GM18858 (cell line): ENCODE measurements at regions not wholly inside any gene's neighbourhood (a gene's known extent, or its start where the extent isn't known, plus 50 kb on each side); places are given as distances from the start of the nearest gene placed in this dataset.
A peak's percentile ranks its signal among the peaks of the same experiment; 100 is the strongest.

Experiments used
- ATAC-seq: cut with Tn5 transposase; IDR thresholded peaks from one replicate; pipeline ENCODE4 v1.9.1; 2021; ENCODE audit not compliant: unreplicated experiment

DNA sequence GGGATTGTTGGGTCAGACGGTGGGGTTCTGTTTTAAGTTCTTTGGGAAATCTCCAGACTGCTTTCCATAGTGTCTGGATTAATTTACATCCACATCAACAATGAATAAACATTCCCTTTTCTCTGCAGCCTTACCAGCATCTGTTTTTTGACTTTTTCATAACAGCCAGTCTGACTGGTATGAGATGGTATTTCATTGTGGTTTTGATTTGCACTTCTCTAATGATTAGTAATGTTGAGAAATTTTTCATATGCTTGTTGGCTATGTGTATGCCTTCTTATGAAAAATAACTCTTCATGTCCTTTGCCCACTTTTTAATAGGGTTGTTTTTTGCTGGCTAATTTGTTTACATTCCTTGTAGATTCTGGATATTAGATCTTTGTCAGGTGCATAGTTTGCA, 140.8 kb upstream of the CNTN1 start:
- no peak for ATAC-seq

GRCh38 chr12:40552868-40553267, 139.4 kb upstream of the CNTN1 start:
- ATAC-seq = no peak

DNA sequence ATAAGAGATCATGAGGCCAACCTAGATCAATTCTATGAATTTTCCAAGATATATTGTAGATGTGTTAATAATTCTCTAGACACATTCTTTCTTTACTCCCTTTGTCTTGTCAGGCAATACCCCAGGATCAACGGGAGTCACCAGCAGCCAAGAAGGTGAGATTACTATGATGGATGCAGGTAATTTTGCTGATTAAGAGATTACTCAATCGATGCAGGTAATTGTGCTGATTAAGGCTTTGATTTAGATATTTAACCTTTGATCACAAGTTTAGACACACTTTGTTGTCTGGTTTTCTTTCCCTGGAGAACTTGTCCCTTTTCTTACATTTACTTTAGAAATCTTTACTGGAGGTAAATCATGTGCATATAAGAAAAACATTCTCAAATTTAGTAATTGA, 134.3 kb upstream of the CNTN1 start:
- no peak for ATAC-seq

- ATAC-seq = peak; percentile 57
Observed at GRCh38 chr12:40559865-40560264, 132.4 kb upstream of the CNTN1 start.

GRCh38 chr12:40560848-40561247, 131.4 kb upstream of the CNTN1 start:
- ATAC-seq = peak; percentile 29

DNA sequence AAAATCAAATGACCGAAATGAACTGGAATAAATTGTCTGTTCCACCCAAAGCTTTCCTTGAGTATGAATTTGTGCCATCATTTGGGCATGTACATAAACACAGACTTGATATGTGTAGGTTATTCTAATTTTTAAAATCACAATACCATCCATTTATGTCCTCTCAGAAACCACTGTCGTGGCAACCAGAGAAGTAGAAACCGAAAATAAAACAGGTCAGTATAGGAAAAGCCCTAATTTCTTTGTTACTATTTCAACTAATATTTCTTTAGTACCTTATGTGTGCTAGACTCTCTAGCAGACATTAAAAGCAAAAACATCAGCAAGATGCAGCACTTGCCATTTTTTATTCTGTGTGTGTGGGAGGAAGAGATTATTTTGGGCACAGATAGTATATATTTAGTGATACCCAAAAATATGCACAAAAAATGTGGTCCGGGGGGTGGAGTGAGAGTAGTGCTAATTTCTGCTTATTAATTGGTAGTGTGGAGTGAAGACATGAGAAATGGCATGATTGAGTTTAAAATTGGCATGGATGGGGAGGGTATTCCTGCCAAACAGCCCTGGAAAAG, 130.8 kb upstream of the CNTN1 start:
- peak; percentile 49 for ATAC-seq

DNA sequence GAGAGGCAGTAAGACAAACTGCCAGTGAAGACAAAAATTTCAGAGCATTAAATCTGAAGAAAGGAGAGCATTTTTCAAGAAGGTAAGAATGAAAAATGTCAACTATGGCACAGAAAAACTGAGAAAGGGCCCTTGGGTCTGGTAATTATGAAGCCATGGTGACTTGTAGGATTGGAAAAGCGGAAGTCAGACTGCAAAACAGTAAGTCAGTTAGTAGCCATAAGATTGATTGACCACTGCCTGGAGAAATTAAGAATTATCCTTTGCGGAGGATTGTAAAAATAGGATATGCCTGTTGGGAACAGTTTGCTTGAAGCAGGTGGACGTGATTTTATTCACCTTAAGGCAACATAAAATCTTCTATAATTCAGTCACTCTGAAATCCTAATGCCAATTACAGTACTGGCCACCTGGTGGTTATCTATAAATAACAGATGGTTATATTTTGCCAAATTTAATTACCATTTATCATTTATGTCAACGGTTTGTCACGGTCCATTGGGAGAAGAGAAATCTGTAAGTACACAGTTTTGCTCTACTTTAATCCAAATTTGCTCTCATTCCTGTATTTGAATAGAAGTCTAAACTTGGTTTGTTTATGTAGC, 127.1 kb upstream of the CNTN1 start:
- no peak for ATAC-seq

DNA sequence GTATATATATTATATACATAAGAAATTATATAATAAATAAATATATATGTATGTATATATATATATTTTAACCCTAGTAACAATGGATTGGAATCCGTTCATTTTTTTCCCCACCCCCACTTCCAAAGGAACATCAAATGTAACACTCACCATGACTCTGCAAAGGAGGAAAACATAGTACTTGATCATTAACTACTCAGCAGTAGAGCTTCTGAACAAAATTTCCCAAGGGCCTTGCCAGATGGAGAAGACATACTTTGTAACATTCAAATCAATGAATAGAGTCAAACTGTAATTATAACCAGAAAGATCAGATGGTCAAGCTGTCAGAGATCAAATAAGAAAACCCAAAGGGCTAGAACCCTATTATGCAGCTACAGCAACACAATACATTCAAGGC, 126.0 kb upstream of the CNTN1 start:
- ATAC-seq = no peak

- ATAC-seq = peak; percentile 48
Observed at GRCh38 chr12:40569626-40570179, 122.5 kb upstream of the CNTN1 start.

DNA sequence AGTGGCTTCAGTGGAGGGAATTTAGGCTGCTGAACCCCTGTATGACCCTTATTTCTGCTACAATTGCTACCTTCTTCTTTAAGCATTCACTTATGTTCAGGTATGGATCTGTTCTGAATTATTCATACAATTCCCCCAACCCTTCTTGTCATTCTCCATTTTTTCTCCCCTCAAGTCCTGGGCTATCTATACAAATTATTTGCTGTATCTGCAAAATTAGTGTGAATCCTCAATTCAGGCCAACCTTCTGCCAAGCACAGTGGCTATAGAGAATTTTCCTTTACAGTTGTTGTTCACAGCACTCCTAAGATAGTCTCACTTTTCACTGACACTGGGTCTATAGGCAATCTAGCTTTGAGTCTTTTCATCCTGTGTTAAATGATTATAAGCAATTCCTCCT, 119.2 kb upstream of the CNTN1 start:
- ATAC-seq = no peak

GRCh38 chr12:40575987-40576386, 116.3 kb upstream of the CNTN1 start:
- no peak for ATAC-seq

DNA sequence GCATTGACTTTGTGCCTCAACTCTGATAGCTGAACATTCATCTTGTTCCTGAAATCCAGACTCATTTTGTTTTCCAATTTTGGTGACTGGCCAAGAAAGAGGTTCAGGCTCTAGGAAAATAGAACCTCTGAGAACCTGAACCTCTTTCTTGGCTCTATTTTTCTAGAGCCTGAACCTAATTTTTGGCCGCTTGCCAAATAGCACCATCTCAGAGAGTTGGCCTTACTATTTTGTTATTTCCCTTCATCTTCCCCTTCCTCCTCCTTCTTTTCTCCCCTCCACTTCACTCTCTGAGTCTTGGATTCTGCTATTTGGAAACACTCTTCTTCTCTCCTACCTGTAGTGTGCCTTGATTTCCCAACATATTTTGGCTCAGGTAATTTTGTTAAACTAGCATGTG, 114.4 kb upstream of the CNTN1 start:
- ATAC-seq = no peak

DNA sequence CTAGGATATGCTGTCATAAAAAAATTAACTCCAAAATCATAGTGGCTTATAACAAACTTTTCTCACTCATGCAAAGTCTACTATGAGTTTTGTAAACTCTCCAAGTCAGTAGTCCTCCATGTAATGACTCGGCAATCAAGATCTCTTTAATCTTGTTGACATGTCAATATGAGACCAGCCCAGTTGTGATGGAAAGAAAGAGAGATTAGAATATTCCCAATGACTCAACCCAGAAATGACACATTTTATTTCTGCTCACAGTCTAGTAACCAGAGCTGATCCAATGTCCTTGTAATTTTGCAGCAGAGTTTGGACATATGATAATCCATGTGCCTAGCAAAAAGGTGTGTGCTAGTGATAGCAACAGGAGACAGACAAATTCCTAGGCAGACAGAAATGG, 112.6 kb upstream of the CNTN1 start:
- no peak for ATAC-seq

DNA sequence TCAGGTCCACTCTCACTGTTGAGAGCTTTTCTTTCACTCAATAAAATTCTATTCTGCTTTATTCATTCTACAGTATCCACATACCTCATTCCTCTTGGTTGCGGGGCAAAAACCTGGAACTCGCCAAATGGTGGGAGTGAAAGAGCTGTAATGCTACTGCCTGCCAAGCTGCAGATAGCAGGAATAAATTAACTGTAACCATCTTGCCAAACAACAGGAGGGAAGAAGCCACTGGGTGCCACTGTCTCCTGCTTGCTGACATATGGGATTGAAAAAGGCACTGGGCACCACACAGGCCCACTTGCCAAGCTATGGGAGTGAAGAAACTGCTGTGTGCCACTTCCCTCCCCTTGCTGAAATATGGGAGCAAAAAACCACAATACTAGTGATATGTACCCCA, 111.9 kb upstream of the CNTN1 start:
- no peak for ATAC-seq

DNA sequence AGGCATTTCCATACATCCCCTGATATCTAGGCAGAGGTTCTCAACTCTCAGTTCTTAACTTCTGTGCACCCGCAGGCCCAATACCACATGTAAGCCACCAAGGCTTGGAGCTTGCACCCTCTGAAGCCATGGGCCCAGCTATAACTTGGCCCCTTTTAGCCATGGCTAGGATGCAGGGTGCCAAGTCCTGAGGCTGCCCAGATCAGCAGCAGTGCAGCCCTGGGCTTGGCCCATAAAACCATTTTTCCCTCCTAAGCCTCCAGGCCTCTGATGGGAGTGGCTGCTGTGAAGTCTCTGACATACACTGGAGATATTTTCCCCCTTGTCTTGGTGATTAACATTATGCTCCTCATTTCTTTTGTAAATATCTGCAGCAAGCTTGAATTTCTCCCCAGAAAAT, 110.3 kb upstream of the CNTN1 start:
- ATAC-seq = no peak

GRCh38 chr12:40583743-40584142, 108.5 kb upstream of the CNTN1 start:
- no peak for ATAC-seq

DNA sequence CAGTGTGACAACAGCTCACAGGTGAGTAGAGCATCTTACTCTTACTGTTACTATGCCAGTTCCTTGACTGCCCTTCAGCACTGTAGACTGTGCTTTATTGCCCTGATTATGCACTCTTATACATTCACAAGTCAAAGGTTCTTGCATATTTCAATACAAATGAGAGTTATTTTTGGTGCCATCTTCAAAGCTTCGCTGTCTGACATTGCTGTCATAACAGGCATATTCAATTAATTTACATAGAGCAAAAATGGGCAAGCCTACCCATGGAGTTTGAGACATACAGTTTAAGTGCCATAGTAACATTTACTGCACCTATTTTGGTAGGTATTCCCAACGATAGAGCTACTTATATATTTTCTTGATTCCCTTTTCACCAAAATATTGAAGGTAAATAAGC, 107.5 kb upstream of the CNTN1 start:
- ATAC-seq = no peak

GRCh38 chr12:40586823-40587222, 105.4 kb upstream of the CNTN1 start:
- ATAC-seq = no peak

GRCh38 chr12:40587421-40587820, 104.8 kb upstream of the CNTN1 start:
- ATAC-seq = no peak

DNA sequence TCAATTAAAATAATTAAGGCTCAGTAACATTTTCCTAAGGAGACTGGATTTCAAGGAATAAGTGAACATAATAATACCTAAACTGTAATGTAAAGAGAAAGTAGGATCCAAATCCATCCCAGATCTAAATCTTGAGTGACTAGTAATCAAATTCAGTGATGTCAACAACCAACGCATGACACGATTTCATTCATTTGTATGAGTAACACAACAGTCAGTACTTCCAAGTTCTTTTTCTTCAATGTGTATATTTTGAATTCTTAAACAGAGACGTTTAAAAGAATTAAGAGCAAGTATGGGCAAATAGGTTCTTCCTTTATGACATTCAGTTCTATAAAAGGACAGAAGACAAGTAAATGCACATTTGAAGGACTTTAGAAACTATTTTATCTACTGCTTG, 104.3 kb upstream of the CNTN1 start:
- no peak for ATAC-seq

GRCh38 chr12:40597133-40597532, 95.1 kb upstream of the CNTN1 start:
- ATAC-seq = no peak

DNA sequence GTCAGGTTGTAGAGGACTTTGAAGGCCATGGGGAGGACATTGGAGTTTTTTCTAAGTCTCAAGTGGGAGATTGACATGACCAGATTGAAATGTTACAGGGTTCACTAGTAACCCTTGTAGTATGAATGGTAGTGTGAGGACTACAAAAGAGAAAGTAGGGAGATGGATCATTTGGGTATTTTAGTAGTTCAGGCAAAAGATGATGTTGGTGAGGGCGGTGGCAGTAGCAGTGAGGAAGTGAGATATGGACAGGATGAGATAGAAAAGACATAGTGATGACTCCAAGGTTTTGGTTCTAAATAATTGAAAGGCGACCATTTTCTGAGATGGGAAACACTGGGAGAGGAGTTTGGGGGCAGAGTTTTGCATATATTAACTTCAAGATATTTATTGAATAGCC, 94.2 kb upstream of the CNTN1 start:
- no peak for ATAC-seq

DNA sequence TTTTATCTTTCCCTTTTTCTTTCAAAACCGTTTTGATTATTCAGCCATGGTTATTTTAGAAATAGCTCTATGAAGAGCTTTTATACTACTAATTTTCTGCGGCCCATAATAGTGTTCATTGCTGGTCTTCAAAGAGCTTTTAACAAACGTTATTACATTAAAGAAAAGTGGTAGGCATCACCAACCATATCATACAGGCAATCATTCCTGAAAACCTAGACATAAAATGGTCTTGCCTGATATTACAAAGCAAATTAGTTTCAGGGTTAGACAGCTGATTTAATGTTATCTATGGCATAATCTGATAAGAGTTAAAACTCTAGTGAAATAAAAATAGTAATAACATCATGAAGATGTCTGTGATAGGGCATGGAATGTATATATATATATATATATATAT, 89.7 kb upstream of the CNTN1 start:
- ATAC-seq = no peak
